GM15510 (cell line): ENCODE measurements at regions not wholly inside any gene's neighbourhood (a gene's known extent, or its start where the extent isn't known, plus 50 kb on each side); places are given as distances from the start of the nearest gene placed in this dataset.

Source experiments
- POLR2A ChIP-seq: IDR thresholded peaks from 3 replicates; pipeline ENCODE4 v1.6.1; 2011; ENCODE audit warnings: borderline replicate concordance; ENCODE audit not compliant: insufficient read length; ENCODE audit errors: extremely low read depth

DNA sequence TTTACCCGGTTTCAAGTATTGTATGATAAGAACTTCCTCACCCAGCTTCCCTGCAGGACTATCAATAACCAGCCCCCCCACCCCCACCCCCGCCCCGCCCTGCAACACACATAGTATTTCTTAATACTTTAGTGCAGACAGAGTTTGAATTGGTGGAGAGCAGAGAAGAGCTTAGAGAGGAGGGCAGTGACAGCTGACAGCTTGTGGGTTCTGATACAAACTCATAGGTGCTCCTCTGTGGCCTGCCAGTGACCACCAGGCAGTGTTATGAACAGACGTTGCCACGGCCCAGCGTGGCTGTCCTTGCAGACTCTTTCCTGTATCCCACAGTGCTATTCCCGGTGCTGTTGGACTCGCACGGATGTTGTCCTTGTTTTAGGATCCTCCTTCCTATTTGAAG is 186.9 kb upstream of the ADO start:
- TF ChIP-seq POLR2A, result no peak

DNA sequence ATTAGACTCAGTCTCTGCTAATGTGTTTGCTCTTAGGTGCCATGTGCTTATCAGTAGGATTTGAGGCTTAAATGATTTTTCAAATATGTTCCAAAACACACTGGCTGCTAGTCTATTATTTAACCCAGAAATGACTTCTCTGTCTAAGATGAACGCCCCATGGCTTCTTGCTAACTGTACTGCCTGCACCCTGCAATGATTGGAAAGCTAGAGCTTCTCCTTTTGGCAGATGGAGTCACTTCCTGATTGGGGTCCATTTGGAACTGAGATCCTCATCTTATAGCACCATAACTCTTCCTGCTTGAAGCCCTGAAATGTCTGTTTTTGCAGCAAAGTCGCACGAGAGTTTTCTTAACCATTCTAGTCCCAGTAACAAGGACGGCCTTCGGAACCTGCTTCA is 186.5 kb upstream of the ADO start:
- TF ChIP-seq POLR2A, result no peak

DNA sequence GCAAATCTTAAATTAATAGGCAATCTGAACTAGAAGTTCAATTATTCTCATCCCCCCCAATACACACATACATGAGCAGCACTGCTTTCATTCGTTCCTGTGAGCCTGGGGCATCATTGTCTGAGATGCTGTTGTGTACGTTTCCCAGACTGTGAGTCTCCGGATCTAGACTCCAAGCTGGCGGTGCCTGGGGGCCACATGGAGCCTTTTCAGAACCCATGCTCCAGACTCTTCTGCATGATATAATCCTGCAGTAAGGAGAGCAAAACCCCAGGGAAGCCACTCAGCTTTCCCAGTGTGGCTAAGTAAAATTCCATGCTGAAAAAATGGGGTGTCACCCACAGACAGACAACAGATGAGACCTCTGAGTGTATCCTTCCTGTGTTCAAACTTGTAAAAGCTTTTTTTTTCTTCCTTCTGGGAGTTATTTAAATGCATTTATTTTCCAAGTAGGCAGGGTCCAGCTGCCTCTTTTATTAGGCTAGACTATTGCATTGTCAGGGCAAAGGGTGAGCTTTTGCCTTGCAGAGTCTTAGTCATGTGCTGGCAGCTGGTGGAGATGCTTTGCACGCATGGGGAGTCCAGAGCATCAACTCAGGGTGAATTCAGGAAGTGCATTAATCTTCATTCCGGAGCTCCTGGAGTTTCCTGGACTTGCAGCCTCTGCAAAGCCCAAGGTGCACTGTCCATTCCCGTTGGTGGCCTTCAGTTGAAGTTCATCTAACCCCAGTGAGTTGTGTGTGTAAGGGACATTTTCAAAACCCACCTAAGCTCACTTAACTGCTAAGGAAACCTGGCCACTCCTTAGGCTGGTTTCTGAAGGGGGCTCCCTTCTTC is 185.7 kb upstream of the ADO start:
- TF ChIP-seq POLR2A, result no peak

DNA sequence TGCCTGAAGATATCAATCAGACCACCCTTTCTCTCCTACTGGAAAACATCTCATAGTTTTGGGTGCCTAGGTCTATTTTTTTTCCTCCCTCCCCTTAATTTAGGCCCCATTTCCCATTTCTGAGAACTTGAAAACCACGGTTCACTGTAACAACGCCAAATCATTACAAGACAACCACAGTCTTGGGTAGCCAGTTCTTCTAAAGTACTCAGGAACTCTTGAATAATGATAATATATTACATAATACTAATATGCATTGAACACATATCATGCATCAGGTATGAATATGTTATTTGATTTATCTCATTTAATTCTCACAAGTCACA is 185.1 kb upstream of the ADO start:
- no peak for TF ChIP-seq POLR2A

DNA sequence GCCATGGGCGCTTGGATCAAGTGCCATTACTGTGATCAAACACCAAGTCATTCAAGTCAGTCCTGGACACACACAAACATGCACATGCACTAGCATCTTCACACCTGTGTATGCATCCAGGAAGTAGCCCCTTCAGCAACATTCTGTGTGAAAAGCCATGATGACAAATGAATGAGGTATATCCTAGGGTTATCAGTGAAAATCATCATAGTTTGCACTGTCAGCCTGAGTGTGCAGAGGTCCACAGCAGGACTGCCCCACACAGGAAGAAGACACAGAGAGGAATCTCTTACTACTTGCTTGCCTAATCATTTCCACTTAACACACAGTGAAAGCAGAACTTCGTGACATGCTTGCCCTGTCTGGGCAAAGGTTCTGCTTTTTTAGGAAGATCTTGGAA is 184.0 kb upstream of the ADO start:
- TF ChIP-seq POLR2A, result no peak

DNA sequence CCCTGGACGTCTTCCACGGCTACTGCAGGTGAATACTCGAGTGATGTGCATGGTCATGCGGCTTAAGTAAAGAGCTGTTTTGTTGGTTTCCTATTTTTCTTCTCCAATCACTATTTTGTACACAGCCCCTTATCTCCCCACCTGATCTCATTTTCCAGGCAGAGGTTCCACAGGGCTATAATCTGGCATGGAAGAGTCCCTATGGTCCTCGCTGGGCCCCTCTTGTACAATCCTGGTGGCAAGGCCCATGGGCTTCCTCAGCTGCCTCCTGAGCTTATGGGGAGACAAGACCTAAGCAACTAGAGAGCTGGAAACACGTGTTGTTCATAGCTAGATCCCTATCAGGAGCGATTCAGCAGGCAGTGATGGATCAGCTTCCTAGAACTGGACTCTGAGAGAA is 181.3 kb upstream of the ADO start:
- no peak for TF ChIP-seq POLR2A

DNA sequence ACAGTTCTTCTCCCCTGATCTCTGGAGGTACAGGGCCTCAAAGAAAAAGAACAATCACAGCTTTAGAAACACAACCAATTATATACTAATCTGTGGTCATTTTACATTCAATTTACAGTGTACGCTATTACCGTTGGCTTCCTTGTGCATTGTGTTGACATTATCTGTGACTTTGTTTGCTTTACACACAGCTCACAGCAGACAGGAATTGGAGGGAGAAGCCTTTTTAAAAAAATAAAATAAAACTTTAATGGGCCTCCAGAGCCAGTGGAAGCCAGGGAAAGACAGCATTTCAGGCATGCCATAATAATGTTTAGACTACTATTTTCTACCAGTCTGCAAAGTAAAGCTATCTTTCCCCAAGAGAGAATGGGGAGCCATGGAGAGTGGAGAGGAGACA is 179.0 kb upstream of the ADO start:
- TF ChIP-seq POLR2A, result no peak

DNA sequence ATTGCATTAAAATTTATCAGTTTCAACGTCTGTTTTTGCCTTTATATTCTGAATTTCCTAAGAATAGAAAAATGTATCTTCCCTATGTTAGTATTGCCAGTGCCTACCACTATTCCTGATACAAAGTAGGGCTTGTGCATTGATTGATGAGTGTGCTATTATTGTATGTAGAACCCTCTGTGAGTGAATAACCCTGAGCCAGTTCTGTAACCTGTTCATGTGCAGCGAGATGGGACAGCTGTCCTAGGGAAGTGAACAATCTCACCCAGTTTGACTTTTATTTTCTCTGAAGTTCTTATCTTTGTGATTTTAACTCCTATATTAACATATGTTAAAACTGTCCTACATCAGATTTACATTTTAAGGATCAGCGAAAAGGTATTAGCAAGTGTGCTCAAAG is 178.4 kb upstream of the ADO start:
- no peak for TF ChIP-seq POLR2A

DNA sequence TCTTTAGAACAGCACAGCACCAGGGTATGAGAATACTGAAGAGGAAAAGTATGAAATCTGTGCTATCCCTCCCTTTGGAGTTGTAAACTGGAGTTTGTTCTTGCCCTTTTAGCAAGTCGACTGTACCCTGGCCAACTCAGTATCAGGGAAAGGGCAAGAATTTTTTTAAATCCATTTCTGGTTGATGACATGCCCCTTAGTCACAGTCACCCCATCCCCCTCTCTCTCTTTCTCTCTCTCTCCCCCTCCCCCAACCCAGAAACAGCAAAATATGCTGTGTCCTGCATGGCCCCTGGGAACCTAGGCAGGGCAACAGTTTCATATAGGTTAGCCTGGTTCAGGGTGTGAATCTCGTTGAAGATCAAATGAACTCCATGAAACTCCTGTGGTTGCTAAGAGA is 177.7 kb upstream of the ADO start:
- TF ChIP-seq POLR2A, result no peak

DNA sequence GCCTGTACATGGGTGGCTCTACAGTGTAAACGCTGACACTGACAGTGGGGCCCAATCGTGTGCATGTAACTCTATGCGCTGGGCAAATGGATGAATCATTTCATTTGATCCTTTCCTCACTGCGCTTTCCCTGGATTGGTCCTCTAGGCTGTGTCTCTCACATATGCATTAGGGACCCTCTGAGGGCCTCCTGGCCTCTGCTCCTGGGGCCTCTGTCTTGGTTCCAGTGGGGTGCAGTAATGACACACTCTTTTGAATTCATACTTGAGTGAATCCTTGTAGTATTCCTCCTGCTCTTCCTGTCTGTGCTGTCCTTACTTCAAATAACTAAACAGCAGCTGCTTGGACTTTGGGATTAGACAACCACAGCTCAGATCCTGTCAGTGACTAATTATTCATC is 176.5 kb upstream of the ADO start:
- TF ChIP-seq POLR2A, result no peak

DNA sequence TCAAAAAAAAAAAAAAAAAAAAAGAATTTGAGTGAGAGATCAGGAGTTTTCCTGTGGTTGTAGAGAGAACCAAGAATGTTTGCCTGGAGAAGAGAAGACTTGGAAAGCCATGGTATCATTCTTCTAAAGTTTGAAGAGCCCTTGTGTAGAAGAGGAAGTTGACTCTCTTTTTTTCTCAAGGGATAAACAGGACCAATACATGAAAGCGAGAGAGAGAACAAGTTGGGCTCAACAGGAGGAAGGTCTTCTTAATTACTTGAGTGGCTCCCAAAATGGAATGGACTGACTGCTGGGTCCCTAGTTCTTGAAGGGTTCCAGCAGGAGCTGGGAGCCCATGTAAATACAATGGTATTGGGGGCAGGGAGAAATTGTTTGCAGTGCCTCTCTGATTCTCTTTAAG is 173.3 kb upstream of the ADO start:
- no peak for TF ChIP-seq POLR2A

DNA sequence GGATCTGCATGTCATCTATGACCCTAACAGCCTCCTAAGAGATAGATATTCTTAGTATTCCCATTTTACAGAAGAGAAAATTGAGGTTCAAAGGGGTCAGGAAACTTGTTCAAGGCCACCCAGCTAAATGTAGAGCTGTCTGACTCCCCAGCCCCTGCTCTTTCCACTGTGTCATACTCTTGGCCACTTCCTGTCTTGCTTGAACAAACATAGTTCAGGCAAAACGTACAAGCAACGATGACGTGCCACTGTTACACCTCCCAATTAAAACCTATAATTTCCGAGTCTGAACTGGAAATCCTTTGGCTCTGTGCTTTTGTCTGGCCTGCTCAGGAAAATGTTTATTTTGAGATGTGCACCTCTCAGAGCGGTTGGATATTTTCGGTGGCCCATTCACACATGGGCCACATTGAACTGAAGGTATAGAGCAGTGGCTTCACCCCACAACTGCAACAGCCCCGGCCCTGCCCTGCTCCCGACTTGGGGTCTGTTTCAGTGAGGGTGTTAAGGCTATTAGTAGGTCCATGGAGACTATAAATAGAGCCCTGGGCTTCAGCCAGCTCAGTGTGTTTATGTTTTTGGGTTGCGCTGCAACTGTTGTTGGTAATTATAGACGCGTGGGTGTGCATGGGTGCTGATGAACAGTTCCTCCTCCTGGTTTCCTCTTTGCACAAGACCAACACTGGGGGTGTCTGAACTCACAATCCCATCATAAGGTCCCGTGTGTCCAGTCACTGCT is 172.3 kb upstream of the ADO start:
- TF ChIP-seq POLR2A, result no peak

DNA sequence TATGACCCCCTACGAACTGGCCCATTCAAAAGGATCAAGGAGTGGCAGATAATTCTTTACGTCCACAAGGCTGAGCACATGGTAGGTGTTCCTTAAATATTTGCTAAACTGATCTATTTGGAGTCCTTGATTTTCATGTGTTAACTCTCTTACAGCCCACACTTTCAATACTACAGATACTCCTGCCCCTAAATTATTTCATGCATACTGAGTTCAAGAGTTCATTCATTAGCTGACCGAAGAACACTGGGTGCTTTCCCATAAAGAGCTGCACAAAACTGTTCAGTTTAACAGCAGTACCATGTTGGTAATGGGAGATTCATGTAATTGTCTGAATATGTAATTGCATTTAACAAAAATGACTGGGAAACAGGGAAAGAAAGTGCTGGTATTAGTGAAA is 170.5 kb upstream of the ADO start:
- no peak for TF ChIP-seq POLR2A

DNA sequence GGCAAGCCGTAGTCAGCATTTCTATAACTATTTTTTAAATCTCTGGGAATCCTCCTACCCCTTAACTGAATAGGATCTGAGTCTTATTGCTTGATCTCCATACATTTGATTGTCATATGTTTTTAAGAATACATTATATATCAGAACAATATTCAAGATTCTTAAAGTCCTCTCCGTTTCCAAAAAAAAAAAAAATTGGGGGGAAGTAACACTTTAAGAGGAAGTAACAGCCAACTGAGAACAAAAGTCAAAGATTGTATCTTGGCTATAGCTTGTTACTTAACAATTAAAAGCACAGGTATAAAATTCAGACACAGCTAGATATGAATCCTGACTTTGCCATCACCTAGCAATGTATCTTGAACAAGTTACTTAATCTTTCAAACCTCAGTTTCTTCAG is 169.9 kb upstream of the ADO start:
- TF ChIP-seq POLR2A, result no peak

DNA sequence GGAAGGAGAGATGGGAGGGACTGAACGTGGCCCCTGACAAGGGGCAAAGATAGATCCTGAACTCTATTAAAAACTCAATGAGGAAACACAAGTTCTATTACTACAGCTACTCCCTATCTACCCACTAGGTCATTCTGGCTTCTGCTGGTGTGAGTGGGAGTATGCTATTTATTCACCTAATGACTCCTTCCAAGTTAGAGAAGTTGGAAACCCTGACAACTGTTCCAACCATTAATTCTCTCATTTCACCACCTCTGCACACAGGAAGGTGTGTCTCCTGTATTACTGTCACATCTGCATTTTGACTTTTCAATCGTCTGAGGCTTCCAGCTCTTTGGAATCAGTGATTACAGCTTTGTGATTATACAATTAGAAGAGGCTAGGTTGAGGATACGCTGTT is 169.4 kb upstream of the ADO start:
- TF ChIP-seq POLR2A, result no peak

DNA sequence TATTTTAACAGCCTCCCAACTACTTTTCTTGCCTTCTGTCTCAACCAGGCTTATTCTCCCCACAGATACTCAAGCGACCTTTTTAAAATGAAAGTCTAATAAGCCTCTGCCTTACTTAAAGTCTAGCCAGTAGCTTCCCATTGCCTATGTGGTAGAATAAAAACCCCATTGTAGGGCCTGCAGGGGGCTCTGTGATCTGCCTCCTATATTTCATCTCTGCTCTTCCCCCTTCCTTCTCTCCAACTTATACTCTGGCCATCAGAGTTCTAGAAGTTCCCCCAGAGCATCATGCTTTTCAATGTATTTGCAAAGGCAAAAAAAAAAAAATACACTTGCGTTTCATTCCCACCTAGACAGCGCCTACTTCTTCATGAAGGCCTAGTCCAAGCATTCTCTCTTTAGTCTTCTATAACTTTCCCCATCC is 167.7 kb upstream of the ADO start:
- TF ChIP-seq POLR2A, result no peak
